ENCODE measurements at regions not wholly inside any gene's neighbourhood (a gene's known extent, or its start where the extent isn't known, plus 50 kb on each side); places are given as distances from the start of the nearest gene placed in this dataset.

DNA sequence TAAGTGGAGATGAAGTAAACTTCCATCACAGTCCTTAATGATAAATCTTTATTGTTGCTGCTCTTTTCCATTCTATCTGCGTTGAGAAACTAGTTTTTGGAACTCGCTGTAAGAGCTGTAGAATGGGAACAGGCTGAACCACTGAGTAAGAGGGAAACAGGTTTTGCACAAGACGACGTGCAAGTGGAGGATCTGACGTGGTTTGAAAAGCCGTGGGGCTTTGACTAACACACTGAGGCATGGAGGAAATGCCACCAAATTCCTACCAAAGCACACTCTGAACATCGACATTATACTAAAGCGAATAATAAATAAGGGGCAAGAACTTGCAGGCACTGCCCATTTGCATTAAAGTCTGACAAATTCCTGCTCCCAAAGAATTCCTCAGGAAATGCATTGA is 160.6 kb downstream of the KLF6 start:
- peak; percentile 23 for DNase-seq (ENCODE audit: low read depth)

DNA sequence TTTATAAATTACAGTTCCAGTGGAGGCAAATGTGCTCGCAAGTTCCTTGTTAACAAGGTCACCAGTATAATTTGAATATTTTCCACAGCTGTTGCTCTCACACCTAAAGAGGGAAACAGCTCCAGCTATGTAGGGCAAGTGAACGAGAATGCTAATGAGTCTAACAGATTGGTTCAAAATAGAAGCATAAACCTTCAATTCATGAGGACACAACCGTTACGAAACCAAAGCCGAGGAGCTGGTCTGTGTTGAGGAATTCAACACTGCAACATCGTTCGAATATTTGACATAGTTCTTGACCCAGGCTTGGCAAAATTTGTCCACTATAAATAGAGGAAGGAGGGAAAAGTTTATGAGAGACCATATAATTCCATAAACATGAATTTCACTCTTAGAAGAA is 161.3 kb downstream of the KLF6 start:
- DNase-seq (ENCODE audit: low read depth), result peak; percentile 45

DNA sequence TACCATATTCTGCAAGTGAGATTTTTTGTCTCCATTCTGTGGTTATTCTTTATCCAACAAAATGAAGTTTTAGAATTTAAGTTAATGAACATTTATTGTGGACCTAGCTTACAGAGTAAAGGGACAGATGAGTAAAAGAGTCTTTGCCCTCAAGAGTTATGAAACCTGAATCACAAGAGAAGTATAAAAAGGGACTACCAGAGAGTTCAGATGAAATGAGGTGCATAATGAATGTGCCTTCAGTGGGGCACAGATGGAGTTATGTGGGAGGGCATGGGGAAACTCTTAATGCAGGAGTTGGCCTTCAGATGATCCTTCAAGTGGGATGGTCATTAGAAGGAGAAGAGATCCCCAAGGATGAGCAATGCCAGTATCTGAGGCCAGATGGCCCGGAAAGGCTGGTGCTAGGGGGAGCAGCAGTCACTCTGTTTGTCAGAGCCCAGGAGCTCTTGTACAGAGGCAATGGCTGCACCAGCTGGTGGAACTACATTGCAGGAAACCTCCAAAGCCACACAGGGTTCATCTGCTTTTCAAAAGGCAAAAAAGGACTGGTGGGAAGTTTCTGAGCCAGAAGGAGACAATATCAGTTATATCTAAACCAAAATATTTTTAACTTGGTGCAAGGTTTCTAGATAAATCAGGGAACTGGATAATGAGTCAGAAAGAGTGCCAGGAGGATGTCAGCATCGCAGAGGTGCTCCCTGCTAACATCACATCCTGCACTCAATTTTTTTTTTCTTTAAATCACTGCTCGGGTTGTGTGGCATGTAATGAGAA is 162.0 kb downstream of the KLF6 start:
- peak; percentile 4 for DNase-seq (ENCODE audit: low read depth)

DNA sequence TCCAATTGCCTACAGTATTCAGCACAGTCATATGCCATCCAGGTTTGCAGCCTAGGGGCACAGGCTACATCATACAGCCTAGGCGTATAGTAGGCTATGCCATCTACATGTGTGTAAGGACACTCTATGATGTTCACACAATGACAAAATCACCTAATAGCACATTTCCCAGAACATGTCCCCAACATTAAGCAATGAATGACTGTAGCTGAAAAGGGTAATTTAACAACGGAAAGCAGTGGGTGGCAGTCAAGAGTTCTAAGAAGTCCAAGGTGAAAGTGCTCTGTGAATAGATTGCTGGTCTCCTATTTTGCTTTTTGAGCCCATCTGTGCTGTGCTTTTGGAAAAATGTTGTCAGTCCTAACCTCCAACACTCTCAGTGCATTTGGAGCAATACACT is 162.6 kb downstream of the KLF6 start:
- DNase-seq (ENCODE audit: low read depth), result no peak

DNA sequence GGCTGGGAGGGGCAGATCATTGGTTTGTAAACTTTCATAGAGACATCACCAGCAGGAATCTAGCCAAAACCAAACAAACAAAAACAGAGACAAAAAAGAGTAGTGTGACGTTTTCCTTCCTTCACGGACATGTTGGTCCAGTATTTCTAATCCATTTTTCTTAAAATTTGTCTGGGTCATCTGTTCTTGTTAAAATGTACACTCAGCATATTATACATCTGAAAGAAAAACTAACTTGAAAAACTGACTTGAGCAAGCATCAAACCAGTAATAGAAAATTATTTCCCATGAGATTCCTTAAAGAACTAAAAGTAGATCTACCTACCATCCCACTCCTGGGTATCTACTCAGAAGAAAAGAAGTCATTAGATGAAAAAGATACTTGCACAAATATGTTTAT is 164.2 kb downstream of the KLF6 start:
- DNase-seq (ENCODE audit: low read depth), result no peak

DNA sequence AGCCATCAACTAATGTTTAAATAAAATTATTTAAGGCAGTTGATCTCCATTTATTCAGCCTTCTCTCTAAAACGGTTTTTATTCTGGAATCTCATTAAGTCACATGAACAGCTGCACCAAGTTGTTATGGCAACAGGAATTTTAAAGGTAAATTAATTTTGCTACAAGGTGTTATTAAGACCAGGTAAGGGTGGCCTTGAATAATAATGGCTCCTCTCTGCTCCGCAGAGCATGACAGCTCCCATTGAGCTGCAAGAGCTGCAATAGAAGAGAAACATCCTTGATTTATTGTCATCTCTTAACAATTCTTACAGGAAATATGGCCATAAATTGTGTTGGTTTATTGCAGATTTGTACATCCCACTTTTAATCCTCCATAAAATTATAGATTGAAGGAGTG is 165.8 kb downstream of the KLF6 start:
- DNase-seq (ENCODE audit: low read depth), result no peak

DNA sequence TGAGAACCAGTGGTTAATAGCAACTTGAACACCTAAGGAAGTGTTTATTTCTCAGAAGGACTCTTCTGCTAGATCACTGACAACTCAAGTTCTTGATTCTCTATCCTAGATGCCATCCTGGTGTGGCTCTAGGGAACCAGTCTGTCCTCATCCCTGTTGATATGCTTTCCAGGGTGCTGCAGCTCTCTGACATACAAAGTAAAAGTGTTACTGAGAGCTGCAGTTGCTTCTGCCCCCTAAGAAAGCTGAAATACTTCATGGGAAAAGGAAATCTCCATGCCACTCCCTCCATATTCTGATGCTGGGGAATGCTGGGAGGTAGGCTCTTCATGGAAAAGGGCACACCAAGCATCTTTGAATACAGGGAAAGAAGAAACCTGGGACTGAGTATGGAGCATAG is 168.1 kb downstream of the KLF6 start:
- no peak for DNase-seq (ENCODE audit: low read depth)

DNA sequence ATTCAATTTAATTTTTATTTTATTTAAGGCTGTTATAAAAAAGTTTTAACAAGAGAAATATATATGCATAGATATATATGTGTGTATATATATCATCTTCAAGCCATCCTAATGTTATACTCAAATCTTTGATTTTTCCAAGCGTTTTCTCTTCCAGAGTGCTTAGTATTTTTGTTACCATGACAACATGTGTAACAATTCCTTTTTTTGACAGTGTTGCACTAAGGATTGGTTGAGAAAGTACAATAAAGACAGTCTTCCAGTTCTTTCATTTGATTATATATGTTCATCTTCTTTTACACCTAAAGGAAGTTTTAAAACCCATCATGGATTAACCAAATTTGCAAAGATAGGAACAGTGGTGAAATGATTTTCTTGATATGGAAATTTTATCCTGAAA is 171.7 kb downstream of the KLF6 start:
- no peak for DNase-seq (ENCODE audit: low read depth)

DNA sequence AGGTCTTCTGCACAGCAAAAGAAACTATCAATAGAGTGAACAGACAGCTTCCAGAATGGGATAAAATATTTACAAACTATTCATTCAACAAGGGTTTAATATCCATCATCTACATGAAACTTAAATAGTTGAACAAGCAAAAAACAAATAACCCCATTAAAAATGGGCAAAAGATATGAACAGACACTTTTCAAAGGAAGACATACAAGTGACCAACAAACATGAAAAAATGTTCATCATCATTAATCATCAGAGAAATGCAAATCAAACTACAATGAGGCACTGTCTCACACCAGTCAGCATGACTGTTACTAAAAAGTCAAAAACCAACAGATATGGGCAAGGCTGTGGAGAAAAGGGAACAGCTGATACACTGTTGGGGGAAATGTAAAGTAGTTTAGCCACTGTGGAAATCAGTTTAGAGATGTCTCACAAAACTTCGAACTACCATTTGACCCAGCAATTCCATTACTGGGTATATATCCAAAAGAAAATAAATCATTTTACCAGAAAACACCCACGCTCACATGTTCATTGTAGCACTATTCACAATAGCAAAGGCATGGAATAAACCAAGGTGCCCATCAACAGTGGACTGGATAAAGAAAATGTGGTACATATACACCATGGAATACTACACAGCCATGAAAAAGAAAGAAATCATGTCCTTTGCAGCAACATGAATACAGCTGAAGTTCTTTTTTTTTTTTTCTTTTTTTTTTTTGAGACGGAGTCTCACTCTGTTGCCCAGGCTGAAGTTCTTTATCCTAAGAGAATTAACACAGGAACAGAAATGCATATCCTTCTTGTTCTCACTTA is 172.6 kb downstream of the KLF6 start:
- DNase-seq (ENCODE audit: low read depth), result no peak

DNA sequence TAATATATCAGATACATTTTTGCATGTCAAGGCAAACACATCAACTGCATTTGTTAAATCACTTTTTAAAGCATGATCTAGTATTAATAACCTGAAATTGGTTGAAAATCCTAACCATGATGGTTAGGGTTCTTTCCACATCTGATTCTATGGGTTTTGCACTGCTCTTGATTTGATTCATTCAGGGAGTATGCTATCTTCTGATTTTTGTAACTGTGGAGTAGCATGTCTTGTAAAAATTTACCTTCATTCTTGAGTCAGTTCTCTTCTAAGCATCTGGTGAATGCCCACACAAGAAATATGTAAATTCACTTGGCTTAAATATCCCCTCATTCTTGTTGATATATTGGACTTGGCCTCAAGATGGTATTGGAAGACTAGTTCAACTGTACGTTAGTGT is 178.7 kb downstream of the KLF6 start:
- no peak for DNase-seq (ENCODE audit: low read depth)

DNA sequence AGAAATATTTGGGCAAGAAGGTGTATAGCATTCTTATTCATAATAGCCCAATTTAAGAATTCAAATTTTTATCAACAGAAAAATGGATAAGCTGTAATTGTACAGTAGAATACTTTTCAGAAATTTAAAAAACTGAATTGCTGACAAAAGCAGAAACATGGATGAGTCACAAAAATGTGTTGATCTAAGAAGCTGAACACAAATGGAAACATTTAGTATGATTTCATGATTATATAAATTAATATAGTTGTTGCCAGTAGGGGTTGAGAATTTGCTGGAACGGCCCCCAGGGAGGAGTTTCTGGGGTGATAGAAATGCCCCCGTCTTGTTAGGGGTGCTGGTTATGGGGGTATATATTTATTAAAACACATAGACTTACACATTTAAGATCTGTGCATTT is 179.1 kb downstream of the KLF6 start:
- DNase-seq (ENCODE audit: low read depth), result no peak

DNA sequence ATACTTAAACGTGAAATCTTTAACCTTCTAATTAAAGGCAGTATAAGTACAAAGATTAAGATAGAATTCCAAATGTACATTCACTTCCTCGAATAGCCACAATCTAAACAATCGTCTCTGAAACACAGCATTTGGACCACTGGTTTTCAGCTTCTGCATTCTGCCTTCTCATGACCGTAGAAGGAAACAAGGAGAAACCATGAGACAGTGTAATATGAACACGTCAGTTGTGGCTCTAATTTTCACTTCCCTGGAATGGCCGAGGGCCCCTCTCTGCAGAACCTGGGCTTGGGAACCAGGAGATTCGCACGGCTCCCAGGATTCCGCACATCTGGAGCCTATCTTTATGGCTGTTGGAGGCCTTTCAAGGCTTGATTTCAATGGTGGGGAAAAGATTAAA is 189.3 kb downstream of the KLF6 start:
- DNase-seq (ENCODE audit: low read depth), result no peak

DNA sequence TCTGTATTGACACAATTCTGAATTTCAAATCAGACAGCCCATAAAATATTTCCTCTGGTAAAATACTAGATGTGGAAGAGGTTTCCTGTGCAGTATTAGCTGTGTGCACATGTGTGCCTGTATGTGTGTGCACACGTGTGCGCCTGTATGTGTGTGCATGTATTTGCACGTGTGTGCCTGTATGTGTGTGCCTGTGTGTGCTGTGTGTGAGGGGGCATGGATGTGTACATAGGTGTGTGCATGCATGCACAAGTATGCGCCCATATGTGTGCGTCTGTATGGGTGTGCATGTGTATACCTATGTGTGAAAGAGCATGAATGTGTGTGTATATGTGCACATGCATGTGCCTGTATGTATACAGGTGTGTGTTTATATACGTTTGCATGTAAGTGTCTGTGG is 191.4 kb downstream of the KLF6 start:
- no peak for DNase-seq (ENCODE audit: low read depth)

DNA sequence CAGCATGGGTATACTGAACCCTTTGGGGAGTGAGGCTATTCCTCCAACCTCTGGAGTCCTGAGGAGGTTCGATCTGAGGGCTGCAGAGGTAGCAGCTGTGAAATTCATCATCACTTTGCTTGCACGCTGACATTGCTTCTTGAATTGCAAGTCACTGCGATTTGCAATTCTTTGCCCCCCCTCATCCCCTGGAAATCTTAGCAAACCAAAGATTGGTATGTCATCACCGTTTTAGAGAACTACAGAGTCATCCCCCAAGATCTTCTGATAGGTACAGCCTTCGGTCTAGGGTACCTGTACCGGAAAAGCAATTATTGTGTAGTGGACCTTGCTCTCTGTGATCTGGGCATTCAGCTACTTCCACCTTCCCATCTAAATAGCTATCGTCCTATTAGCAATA is 192.6 kb downstream of the KLF6 start:
- no peak for DNase-seq (ENCODE audit: low read depth)

DNA sequence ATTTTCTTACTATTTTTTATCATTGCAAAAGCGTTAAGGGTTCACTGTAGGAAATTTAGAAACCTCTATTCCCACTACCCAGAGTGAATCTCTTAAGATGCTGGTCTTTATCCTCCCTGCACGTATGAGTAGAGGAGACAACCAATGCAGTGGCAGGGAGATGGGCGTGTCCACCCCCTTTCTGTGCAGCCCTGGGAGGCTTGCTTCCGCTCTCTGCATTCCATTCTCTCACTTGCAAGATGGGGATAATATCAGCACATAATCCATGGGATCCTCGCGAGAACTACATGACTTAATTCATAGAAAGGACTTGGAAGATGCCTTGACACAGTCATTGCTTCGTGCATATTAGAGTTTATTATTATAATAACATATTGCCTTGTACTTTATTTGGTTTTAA is 196.2 kb downstream of the KLF6 start:
- no peak for DNase-seq (ENCODE audit: low read depth)

DNA sequence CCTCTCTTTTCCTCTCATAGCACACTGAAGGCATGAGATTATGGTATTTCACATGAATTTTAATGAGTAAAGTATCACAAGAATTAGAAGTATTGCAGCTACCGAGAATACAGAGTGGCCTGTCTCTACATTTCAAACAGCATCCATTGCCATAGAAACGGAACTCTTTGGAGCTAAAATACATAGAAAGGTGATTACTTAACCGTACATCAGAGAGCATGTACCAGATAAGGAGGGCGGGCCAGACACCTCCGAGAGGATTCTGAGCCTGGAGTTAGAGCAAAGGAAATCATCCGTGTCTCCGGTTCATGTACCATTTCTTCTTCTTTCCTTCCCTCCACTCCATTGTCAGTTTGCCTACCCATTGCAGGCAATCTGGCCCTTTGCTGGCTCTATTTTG is 196.7 kb downstream of the KLF6 start:
- DNase-seq (ENCODE audit: low read depth), result no peak

DNA sequence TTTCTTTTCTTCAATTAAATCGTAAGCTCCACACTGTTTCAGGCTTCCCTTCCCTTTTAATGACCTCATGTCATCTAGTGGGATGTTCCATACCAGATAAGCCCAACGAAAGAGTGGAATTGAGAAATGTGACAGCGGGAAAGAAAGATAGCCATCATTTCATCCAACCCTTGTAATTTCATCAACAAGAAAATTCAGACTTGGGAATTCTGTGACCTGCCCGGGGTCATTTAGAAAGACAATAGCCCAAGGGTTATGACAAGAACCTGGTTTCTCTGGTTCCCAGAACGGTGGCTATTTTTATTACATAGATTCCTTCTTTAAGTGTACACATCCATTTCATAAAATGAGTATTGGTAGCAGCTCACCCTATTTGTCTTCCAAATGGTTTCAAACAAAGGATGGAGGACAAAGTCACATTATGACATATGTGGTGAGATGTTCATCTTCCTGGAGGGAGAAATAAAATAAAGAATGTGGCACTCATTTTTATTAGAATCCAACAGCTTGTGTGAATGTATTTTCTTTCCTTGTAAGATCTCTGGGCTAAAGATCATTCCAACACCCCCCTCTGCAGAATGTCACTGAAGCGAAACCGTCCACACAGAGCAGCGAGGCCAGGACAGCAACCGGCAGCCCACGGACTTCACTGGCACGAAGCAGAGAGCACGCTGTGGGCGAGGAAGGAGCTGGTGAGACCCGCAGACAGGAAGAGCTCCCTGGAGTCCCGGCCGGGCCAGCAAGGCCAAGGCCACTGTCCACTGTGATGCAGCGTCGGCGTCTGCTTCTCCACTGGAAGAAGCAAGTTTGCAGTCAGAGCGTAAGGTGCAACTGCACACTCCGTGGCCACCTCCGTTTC is 199.9 kb downstream of the KLF6 start:
- DNase-seq (ENCODE audit: low read depth), result no peak

DNA sequence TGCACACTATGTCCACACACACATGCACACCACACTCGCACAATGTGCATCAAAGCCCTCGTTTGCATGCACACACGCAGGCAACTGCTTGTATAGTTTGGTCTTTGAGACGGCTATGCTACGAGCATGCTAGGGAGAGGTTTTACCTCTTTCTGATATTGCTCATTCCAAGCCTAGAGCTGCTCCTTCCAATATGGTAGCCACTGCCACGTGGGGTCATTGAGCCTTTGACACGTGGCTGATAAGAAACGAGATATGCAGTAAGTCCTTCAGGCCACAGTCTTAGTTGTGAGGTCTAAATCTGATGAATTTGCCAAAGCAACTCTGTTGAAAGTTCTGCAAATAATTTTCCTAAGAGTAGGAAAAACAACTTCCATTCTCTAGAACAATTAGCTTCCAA is 204.4 kb downstream of the KLF6 start:
- DNase-seq (ENCODE audit: low read depth), result no peak

DNA sequence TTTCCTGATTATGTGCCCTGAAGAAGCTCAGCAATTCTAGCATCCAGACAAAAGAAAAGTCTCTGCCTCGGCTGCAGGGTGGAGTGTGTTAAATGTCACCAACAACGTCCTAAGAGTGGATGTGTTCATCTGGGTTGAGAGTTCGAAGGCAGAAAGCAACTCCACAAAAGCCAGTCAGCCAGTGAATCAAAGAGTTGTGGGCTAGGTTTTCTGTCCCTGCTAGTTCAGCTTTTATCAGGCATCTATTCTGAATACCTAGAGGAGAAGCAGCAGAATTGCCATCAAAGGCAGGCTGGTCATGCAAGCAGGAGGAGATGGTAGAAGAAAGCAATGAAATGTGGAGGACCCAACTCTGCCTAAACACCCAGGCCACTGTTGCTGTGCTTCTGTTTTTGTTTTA is 205.2 kb downstream of the KLF6 start:
- no peak for DNase-seq (ENCODE audit: low read depth)

DNA sequence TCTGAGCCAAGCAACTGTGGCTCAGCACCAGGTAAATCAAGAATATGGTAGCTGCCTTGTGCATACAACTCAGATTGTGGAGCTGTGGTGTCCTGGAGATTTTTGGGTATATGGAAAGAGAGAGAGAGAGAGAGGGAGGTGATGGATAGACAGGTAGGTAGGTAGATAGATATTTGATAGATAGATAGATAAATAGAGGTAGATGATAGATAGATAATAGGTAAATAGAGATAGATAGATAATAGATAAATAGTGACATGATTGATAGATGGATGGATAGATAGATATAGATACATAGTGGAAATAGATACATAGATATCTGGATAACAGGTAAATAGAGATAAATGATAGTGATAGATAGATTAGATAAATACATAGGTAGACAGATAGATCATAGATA is 206.3 kb downstream of the KLF6 start:
- DNase-seq (ENCODE audit: low read depth), result no peak

DNA sequence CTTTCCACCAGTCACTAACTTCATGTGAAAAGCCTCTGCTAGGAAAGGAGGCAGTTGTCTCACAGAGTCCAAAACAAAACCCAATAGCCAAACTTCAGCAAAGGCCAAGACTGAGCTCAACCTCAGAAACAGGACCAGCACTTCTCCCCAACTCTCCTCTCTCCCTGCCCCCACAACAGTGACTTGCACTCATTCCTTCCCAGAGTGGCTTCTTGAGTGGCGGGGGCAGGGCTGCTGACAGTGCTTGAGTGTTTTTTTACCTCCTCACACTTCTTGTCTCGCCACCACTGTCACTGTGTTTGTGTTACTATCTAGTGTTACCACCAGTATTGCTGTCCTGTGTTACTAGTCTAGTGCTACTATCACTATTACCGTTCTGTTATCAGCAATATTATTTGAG is 206.8 kb downstream of the KLF6 start:
- no peak for DNase-seq (ENCODE audit: low read depth)

DNA sequence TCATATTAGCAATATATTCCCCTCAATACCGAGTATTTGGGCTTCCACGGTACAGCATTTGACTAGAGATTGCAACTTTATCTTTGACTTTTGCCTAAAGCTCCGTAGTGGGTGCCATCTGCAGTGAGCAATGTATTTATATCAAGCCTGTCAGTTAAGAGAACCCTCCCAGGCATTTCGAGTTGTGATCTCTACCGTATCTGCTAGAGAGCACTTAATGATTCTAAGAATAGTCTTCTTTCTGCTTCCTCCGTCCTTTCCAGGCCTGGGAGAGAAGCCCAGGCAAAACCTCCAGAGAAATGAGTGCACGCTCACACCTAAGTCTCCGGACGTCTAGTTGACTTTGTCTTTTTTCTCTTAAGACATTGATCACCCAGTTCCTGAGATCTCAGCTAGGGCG is 210.6 kb downstream of the KLF6 start:
- no peak for DNase-seq (ENCODE audit: low read depth)

DNA sequence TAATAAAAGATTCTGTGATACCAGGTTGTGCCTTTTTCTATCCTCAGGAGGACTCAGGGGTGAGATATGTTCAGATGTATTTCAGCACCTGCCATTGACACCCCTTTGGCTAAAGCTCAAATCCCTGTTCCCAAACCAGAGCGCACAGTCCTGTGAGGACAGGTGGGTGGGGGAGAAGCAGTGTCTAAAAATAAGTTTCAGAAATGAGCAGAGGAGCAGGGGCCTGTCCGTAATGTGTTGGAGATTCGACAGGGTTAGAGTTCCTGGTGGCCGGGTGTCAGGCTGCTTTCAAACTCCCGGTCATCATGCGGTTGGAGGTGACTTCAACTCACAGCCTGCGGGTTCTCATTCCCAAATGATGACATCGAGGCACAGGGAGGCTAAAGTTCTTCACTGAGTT is 211.5 kb downstream of the KLF6 start:
- no peak for DNase-seq (ENCODE audit: low read depth)
